NCI-H2227 (cell line): ENCODE measurements at regions not wholly inside any gene's neighbourhood (a gene's known extent, or its start where the extent isn't known, plus 50 kb on each side); places are given as distances from the start of the nearest gene placed in this dataset.
A peak's percentile ranks its signal among the peaks of the same experiment; 100 is the strongest.

Experiments
- DNase-seq: peaks from one replicate; lab custom pipeline; 2025; ENCODE audit not compliant: unreplicated experiment; lab: John Stamatoyannopoulos, UW

DNA sequence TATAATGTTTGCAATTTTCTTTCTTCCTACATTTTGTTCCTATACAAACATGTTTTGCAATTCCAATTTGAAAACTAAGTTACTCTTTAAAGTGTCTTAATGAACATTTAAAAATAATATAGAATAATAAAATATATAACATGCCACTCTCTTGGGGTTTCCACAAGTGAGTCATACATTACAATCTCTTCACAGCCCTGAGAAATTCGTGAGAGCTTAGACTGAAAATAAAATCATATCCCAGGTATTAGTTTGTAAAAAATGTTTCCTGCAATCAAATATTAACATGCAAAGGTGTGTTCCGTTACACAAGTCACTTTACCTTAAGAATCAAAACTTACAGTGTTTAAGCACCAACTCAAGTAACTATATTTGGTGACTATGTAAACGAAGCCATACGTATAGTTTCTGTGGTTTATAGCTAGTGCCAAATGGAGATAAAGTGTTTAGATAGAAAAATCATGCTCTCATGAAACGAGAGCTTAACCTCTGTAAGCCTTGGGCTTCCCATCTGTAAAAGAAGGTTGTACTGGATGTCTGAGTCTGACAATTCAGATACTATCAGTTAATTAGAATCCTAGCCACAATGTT lies 253.6 kb upstream of the ANO3 start:
- DNase-seq = no peak

DNA sequence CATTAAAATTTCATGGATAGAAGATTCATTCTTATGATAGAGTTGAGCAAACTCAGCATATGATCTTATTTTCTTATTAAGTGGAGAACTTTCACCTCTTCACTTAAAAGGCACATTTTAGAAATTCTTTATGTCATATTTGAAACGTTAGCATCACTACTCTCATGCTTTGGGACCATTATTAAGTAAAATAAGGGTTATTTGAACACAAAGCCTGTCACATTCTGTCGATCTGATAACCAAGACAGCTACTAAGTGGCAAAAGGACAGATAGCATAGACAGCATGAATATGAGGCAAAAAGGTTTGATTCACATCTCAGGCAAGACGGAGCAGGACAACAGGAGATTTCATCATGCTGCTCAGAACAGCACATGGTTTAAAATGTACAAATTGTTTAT lies 247.6 kb upstream of the ANO3 start:
- no peak for DNase-seq

DNA sequence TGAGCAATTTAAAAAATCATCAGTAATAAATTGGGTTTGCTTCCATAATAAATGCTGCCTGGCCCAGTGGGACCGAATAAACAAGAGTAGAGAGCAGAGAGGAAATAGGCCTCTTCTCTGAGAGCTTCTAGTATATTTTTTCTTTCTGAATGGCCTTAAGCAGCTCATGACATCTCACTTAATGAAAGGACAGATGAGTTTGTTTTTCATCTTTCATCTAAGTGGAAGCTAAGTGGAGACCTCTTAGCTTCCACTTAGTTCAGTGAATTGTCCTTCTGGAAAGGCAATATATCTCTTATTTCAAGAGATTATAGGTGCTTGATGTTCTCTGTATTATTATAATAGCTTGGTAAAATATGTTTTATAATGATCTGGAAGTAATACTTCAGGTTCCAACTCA lies 245.9 kb upstream of the ANO3 start:
- DNase-seq = peak; percentile 64

DNA sequence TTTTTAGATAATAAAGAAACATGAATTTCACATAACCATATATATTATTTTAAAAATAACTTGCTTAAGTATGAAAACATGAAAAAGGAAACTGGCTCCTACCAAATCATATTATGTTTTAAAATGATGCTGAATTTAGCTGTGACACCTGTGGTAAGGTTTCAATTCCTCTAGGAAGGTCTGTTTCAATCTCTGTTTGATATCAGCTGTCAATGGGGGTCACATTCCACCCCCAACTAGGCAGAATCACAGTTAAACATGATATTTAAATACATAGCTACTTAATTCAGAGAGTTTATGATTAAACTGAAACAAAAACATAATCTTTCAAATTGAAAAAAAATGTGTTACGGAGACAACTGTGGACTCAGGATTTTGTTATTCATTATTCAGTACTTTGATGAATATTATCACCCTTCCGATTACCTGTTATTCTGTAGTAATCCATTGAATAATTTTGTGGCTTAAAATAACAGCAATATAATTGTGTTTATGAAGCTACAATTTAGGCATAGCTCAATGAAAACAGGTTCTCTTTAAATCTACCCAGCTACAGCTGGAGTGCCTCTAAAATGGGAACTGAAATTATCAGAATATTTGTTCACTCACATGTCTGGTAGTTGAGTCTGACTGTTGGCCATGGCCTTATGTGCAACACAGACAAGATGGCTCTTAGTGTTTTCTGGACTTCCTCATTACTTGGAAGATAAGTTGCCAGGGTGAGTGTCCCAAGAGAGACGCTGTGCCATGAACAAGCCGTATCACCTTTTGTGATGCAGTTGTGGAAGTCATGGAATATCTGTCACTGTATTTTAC lies 244.6 kb upstream of the ANO3 start:
- no peak for DNase-seq

- DNase-seq = no peak
These were observed 243.5 kb upstream of the ANO3 start for GRCh38 chr11:26088391-26088790.

DNA sequence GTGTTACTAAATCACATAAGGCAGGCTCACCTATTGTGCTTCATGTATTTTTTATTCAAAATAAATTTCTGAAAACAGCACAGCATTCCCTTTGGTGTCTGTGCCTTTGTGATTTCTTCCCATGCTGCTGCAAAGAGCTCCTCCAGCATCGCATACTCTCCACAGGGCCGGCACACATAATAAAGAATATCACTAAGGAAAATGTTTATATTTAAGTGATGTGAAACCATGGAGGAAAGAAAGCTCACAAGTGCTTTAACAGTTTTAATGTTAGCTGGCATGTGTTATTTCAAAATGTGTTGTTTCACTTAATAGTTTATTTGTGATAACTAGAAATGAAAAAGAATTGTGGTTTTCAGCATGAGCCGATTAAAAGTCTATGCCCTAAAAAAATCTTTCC lies 241.3 kb upstream of the ANO3 start:
- DNase-seq = no peak

GRCh38 chr11:26093206-26093605 lies 238.7 kb upstream of the ANO3 start:
- no peak for DNase-seq

GRCh38 chr11:26095340-26095739 lies 236.6 kb upstream of the ANO3 start:
- DNase-seq = no peak

DNA sequence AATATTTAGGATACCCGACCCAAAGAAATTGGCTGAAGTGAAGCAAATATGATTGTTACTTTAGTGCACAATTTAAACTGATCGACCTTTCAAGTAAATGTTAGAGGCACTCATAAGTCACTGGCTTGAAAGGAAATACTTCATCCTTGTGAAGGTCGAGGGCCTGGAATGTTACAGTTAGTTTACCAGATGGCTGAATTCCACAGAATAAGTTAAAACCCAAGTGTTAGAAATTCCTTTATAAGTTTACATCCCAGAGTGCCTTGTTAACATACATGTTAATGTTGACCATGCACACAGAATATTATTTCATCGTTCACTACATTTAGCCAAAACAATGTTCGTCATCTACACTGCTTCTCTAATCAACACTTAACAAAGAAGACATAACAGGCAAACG lies 235.5 kb upstream of the ANO3 start:
- DNase-seq = no peak

- no peak for DNase-seq
These were observed 229.6 kb upstream of the ANO3 start for GRCh38 chr11:26102325-26102724.

DNA sequence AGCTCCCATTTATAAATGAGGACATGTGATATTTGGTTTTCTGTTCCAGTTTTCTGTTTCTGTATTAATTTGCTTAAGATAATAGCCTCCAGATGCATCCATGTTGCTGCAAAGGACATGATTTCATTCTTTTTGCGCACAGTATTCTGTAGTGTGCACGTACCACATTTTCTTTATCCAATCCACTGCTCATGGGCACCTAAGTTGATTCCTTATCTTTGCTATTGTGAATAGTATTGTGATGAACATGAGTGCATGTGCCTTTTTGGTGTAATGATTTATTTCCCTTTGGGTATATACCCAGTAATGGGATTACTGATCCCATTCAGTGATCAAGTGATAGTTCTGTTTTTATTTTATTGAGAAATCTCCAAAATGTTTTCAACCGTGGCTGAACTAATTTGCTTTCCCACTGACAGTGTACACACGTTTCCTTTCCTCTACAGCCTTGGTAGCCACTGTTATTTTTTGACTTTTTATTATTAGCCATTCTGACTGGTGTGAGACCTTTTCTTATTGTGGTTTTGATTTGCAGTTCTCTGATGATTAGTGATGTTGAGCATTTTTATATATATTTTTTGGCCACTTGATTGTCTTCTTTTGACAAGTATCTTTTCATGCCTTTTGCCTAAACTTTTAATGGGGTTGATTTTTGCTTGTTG lies 226.0 kb upstream of the ANO3 start:
- no peak for DNase-seq

GRCh38 chr11:26106726-26107125 lies 225.2 kb upstream of the ANO3 start:
- no peak for DNase-seq

- no peak for DNase-seq
These were observed 222.1 kb upstream of the ANO3 start for GRCh38 chr11:26109658-26110368.

DNA sequence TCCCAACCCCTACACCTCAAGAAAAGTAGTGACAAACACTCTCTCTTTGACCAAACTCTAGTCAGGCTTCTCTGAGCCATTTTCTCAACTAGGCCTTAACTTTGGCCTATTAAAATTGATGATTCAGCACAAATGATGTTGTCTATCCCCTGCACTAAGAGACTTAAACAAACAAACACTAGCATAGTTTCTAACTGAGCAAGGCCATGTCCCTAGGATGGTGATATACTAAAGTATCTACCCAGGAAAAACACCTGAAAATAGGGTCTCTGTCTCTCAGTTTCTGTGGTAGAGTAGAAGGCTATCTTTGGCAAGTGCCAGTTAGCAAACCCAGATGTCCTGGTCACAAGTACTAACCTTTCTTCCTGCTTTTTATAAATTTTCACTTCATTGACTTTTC lies 219.7 kb upstream of the ANO3 start:
- no peak for DNase-seq

DNA sequence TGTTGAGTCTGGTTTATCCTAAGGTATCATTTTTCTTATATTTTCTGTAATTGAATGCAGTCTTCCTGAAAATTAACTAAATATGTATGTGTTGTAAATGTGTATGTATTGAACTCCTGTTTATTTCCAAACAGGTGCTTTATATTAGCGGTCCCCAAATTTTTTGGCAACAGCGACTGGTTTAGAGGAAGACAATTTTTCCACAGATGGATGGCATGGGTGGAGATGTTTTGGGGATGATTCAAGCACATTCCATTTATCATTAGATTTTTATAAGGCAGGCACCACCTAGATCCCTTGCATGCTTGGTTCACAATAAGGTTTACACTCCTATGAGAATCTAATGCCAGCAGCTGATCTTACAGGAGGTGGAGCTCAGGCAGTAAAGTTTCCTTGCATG lies 210.5 kb upstream of the ANO3 start:
- DNase-seq = no peak

- no peak for DNase-seq
These were observed 205.2 kb upstream of the ANO3 start for GRCh38 chr11:26126741-26127140.

GRCh38 chr11:26127336-26127735 lies 204.6 kb upstream of the ANO3 start:
- DNase-seq = no peak

GRCh38 chr11:26131406-26131805 lies 200.5 kb upstream of the ANO3 start:
- no peak for DNase-seq

DNA sequence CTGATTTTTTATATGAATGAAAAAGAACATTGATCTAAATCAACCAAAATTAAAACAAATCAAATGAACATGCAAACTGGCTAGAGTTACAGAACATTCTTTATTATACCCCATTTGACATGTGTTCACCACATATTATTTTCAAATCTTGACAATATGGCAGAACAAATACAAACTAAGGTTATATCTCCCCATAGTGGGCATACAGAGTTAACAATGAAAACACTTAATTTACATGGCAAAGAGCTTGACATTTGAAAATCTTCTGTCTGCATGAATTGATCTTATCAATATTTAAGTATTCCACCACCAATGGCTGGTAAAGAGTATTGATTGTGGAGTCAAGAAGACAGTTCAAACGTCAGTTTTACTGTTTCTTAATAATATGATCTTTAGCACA lies 197.9 kb upstream of the ANO3 start:
- DNase-seq = no peak

DNA sequence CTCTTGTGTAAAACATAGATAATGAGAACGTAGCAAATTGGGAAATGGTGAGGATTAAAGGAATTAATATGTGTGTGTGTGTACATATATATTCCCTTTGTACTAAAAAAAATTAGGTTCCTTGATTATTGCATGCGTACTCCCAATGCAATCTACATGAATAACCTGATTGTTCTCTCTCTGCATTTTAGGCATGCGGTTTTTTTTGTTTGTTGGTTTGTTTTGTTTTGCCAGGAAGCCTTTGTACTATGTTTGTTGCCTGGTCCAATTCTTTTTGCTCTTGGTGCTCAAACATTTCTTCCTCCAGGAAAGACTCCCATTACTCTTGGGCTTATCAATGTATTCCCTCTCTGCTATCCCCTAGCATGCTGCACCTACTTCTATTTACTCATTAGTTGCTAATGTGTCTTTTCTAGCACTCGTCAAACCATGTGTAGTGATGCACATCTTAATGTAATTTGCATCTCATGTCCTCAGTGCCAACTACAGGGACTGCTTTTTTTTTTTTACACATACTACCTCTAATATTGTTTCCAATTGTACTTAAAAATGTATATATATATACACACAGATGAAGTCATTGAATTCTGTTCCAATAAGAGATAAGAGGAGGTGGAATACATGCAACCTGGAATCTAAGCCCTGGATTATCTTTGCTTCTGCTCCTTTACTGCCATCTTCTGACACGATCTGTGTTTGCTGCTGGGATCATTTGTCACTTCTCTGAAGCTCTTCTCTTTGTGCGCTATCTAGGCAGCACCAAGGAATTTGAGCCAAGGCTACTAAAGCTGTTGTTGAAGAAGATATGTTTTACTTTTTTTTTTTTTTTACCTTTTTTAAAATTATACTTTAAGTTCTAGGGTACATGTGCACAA lies 197.2 kb upstream of the ANO3 start:
- peak; percentile 39 for DNase-seq

DNA sequence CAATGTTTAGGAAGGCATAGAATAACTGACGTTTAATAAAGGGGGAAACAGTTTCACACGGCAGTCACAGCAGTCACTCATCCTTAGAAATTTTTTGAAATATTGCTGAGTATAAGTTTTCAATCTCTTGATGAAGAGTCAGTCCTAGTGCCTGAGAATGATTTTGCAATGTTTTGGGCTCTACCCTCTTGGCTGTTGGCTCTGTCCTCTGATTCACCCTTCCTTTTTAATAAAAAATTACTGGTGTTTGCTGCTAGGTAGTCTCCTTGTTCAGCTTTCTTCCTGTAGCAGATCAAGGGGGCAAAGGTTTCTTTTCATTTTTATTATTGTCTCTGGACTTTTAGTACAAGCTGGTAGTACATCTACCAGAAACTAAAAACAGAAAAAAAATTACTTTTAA lies 194.3 kb upstream of the ANO3 start:
- no peak for DNase-seq
